Sigmoid colon (tissue), 4 donors: ENCODE measurements at regions not wholly inside any gene's neighbourhood (a gene's known extent, or its start where the extent isn't known, plus 50 kb on each side); places are given as distances from the start of the nearest gene placed in this dataset.

Source experiments
- EP300 ChIP-seq, 4 donors: sonication (generic); formaldehyde crosslinking; IDR thresholded peaks; one replicate each; pipeline ENCODE4 v1.6.1; 2017; ENCODE audit warnings: antibody characterized with exemption in 4 of 4
- POLR2A ChIP-seq, 2 donors: fragments of 450-650 bp; IDR thresholded peaks; one replicate each; pipeline ENCODE4 v1.6.1; 2016; ENCODE audit warnings: antibody characterized with exemption in 2 of 2, mild to moderate bottlenecking in 2 of 2, moderate library complexity in 2 of 2
- POLR2AphosphoS5 ChIP-seq, 4 donors: sonication (generic); formaldehyde crosslinking; IDR thresholded peaks; one replicate each; pipeline ENCODE4 v1.6.1; 2017; ENCODE audit warnings: antibody characterized with exemption in 4 of 4
- TF ChIP-seq, protein P1 (sequence below), 4 experiments: fragments of 450-650 bp in 3 of 4; fragments of 200-600 bp in 1 of 4; IDR thresholded peaks; one replicate each; pipeline ENCODE4 v1.5.1; 2016 to 2019; ENCODE audit warnings: antibody characterized with exemption in 4 of 4, mild to moderate bottlenecking in 3 of 4, moderate library complexity in 2 of 4

DNA sequence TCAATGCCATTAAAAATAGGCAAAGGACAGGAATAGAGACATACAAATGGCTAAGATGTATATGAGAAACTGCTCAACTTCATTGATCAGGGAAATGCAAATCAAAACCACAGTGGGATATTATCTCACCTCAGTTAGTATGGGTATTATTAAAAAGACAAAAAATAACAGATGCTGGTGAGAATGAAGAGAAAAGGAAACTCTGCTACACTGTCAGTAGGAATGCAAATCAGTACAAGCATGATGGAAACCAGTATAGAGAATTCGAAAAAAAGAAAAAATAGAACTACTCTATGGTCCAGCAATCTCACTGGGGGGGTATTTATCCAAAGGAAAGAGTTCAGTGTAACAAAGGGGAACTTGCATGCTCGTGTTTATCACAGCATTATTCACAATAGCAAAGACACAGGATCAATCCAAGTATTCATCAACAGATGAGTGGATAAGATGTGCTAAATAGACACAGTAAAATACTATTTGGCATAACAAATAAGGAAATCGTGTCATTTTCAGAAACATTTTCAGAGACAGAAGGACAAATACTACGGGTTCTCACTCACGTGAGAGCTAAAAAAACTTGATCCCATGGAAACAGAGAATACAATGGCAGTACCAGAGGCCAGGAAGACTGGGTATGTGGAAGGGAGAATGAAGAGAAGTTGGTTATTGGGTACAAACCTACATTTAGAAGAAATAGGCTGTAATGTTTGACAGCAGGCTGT is 60.6 kb downstream of the CCDC74A start:
- TF ChIP-seq, protein P1, sequence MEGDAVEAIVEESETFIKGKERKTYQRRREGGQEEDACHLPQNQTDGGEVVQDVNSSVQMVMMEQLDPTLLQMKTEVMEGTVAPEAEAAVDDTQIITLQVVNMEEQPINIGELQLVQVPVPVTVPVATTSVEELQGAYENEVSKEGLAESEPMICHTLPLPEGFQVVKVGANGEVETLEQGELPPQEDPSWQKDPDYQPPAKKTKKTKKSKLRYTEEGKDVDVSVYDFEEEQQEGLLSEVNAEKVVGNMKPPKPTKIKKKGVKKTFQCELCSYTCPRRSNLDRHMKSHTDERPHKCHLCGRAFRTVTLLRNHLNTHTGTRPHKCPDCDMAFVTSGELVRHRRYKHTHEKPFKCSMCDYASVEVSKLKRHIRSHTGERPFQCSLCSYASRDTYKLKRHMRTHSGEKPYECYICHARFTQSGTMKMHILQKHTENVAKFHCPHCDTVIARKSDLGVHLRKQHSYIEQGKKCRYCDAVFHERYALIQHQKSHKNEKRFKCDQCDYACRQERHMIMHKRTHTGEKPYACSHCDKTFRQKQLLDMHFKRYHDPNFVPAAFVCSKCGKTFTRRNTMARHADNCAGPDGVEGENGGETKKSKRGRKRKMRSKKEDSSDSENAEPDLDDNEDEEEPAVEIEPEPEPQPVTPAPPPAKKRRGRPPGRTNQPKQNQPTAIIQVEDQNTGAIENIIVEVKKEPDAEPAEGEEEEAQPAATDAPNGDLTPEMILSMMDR (IDR thresholded peaks at IDR 0.05): no peak
- TF ChIP-seq POLR2AphosphoS5 (IDR thresholded peaks at IDR 0.05) (no peak), POLR2A (IDR thresholded peaks at IDR 0.05) (no peak), EP300 (IDR thresholded peaks at IDR 0.05) (no peak)
